Thoracic aorta (tissue), 2 donors: ENCODE measurements at regions not wholly inside any gene's neighbourhood (a gene's known extent, or its start where the extent isn't known, plus 50 kb on each side); places are given as distances from the start of the nearest gene placed in this dataset.

Experiments
- ATAC-seq: fragments of 150-250 bp; one replicate; pipeline ENCODE4 v1.8.0; 2017; ENCODE audit warnings: low read depth; ENCODE audit not compliant: insufficient number of reproducible peaks, low FRiP score
- DNase-seq: peaks from one replicate; pipeline ENCODE4 v3.0.0-alpha.2; 2020; ENCODE audit warnings: low spot score
- H3K27ac ChIP-seq, 2 donors: fragments of 200-600 bp; sonication (generic); 1 replicate in 1 of 2; 2 replicates in 1 of 2; pipeline ENCODE4 v1.5.1; 2016; ENCODE audit warnings: mild to moderate bottlenecking in 2 of 2, moderate library complexity in 2 of 2
- H3K27me3 ChIP-seq: fragments of 200-600 bp; sonication (generic); replicated peaks from 2 replicates; pipeline ENCODE4 v1.6.0; 2016; ENCODE audit warnings: mild to moderate bottlenecking; ENCODE audit not compliant: insufficient read depth
- H3K36me3 ChIP-seq: fragments of 200-600 bp; sonication (generic); one replicate; pipeline ENCODE4 v1.5.1; 2016
- H3K4me1 ChIP-seq, 2 donors: fragments of 200-600 bp; sonication (generic); 1 replicate in 1 of 2; 2 replicates in 1 of 2; pipeline versions ENCODE4 v1.5.1 to v1.6.0; 2016; ENCODE audit warnings: low read depth in 2 of 2, mild to moderate bottlenecking in 1 of 2; ENCODE audit not compliant: control insufficient read depth in 1 of 2
- H3K4me3 ChIP-seq: fragments of 200-600 bp; sonication (generic); 2 replicates; pipeline ENCODE4 v1.5.1; 2016; ENCODE audit warnings: mild to moderate bottlenecking
- H3K9me3 ChIP-seq: fragments of 200-600 bp; sonication (generic); 2 replicates; pipeline ENCODE4 v1.5.1; 2016
- CTCF ChIP-seq: fragments of 200-600 bp; sonication (generic); IDR thresholded peaks from one replicate; pipeline ENCODE4 v1.5.1; 2019; ENCODE audit warnings: antibody characterized with exemption

- Histone ChIP-seq H3K36me3 (no peaks in the 10 kb centered on the region), H3K4me3 (no peak overlapping the region), H3K4me1 (no peaks in the 10 kb centered on the region), H3K9me3 (no peaks in the 10 kb centered on the region), H3K27me3 (no peaks in the 10 kb centered on the region), H3K27ac (no peak overlapping the region)
- ATAC-seq (no peak), DNase-seq (no peak)
- TF ChIP-seq CTCF = no peak
Observed at GRCh38 chr2:56444339-56444738, 260.5 kb downstream of the CCDC85A start.

- Histone ChIP-seq H3K36me3 (no peaks in the 10 kb centered on the region), H3K4me3 (no peak overlapping the region), H3K27me3 (no peaks in the 10 kb centered on the region), H3K27ac (no peak overlapping the region), H3K4me1 (no peaks in the 10 kb centered on the region), H3K9me3 (peaks cover 6% of the 10 kb centered on the region)
- TF ChIP-seq CTCF = no peak
- ATAC-seq = no peak
- DNase-seq = no peak
Observed at GRCh38 chr2:56448403-56449001, 264.7 kb downstream of the CCDC85A start.

GRCh38 chr2:56449002-56449431, 265.2 kb downstream of the CCDC85A start:
- H3K27me3 ChIP-seq = no peaks in the 10 kb centered on the region
- H3K4me1 ChIP-seq = no peaks in the 10 kb centered on the region
- DNase-seq (no peak), ATAC-seq (no peak)
- TF ChIP-seq CTCF = no peak
- H3K27ac ChIP-seq = no peak overlapping the region
- peaks cover 6% of the 10 kb centered on the region for H3K9me3 ChIP-seq
- no peak overlapping the region for H3K4me3 ChIP-seq
- H3K36me3 ChIP-seq = no peaks in the 10 kb centered on the region

GRCh38 chr2:56449449-56449860, 265.7 kb downstream of the CCDC85A start:
- DNase-seq = no peak
- H3K9me3 ChIP-seq = peaks cover 6% of the 10 kb centered on the region
- TF ChIP-seq CTCF = no peak
- H3K36me3 ChIP-seq = no peaks in the 10 kb centered on the region
- ATAC-seq = no peak
- no peaks in the 10 kb centered on the region for H3K27me3 ChIP-seq
- no peaks in the 10 kb centered on the region for H3K4me1 ChIP-seq
- H3K27ac ChIP-seq = no peak overlapping the region
- no peak overlapping the region for H3K4me3 ChIP-seq

GRCh38 chr2:56450047-56450446, 266.3 kb downstream of the CCDC85A start:
- Histone ChIP-seq H3K9me3 (peaks cover 6% of the 10 kb centered on the region), H3K27me3 (no peaks in the 10 kb centered on the region), H3K4me1 (no peaks in the 10 kb centered on the region), H3K27ac (no peak overlapping the region), H3K4me3 (no peak overlapping the region), H3K36me3 (no peaks in the 10 kb centered on the region)
- TF ChIP-seq CTCF = no peak
- no peak for DNase-seq
- ATAC-seq = no peak
